GM12892 (cell line): ENCODE measurements at regions not wholly inside any gene's neighbourhood (a gene's known extent, or its start where the extent isn't known, plus 50 kb on each side); places are given as distances from the start of the nearest gene placed in this dataset.

Experiments
- POLR2A ChIP-seq: IDR thresholded peaks from 2 replicates; pipeline ENCODE4 v1.6.1; 2011; ENCODE audit warnings: low read depth, low read length, control low read depth
- POLR2AphosphoS5 ChIP-seq: IDR thresholded peaks from 2 replicates; pipeline ENCODE4 v1.6.1; 2011; ENCODE audit warnings: low read depth, low read length, control low read depth

GRCh38 chr15:53256457-53256856, 466.3 kb upstream of the ONECUT1 start:
- TF ChIP-seq POLR2A (no peak), POLR2AphosphoS5 (no peak)
